Hepatocyte (in vitro differentiated cells): ENCODE measurements at regions not wholly inside any gene's neighbourhood (a gene's known extent, or its start where the extent isn't known, plus 50 kb on each side); places are given as distances from the start of the nearest gene placed in this dataset.

Experiments used
- DNase-seq: peaks from one replicate; pipeline ENCODE4 v3.0.0-alpha.2; 2016; ENCODE audit warnings: low spot score
- H2AFZ ChIP-seq: fragments of 200-600 bp; sonication (generic); 2 replicates; pipeline ENCODE4 v1.6.0; 2016; ENCODE audit warnings: antibody characterized with exemption, mild to moderate bottlenecking
- H3K27ac ChIP-seq: fragments of 200-600 bp; sonication (generic); 2 replicates; pipeline ENCODE4 v1.5.1; 2016; ENCODE audit warnings: mild to moderate bottlenecking
- H3K27me3 ChIP-seq: fragments of 200-600 bp; sonication (generic); 2 replicates; pipeline ENCODE4 v1.6.1; 2016
- H3K36me3 ChIP-seq: fragments of 200-600 bp; sonication (generic); replicated peaks from 2 replicates; pipeline ENCODE4 v1.5.1; 2016; ENCODE audit warnings: low read depth; ENCODE audit not compliant: insufficient read depth
- H3K4me1 ChIP-seq: fragments of 200-600 bp; sonication (generic); 2 replicates; pipeline ENCODE4 v1.5.1; 2016; ENCODE audit warnings: mild to moderate bottlenecking, moderate library complexity; ENCODE audit not compliant: insufficient read depth
- H3K4me2 ChIP-seq: fragments of 200-600 bp; sonication (generic); 2 replicates; pipeline ENCODE4 v1.6.0; 2016
- H3K4me3 ChIP-seq: fragments of 200-600 bp; sonication (generic); 2 replicates; pipeline ENCODE4 v1.5.1; 2016; ENCODE audit warnings: mild to moderate bottlenecking
- H3K79me2 ChIP-seq: fragments of 200-600 bp; sonication (generic); 2 replicates; pipeline ENCODE4 v1.6.0; 2017; ENCODE audit warnings: mild to moderate bottlenecking
- H3K9me2 ChIP-seq: fragments of 200-600 bp; sonication (generic); replicated peaks from 2 replicates; pipeline ENCODE4 v1.6.0; 2017; ENCODE audit warnings: mild to moderate bottlenecking; ENCODE audit not compliant: insufficient read depth
- H3K9me3 ChIP-seq: fragments of 200-600 bp; sonication (generic); 2 replicates; pipeline ENCODE4 v1.5.1; 2016; ENCODE audit warnings: low read depth, mild to moderate bottlenecking
- H4K20me1 ChIP-seq: fragments of 200-600 bp; sonication (generic); 2 replicates; pipeline ENCODE4 v1.6.0; 2016; ENCODE audit warnings: mild to moderate bottlenecking; ENCODE audit not compliant: insufficient read depth, poor library complexity, severe bottlenecking
- EZH2 ChIP-seq: fragments of 200-600 bp; sonication (generic); IDR thresholded peaks from 2 replicates; pipeline ENCODE4 v1.6.1; 2016; ENCODE audit warnings: antibody characterized with exemption, mild to moderate bottlenecking, borderline replicate concordance
- EZH2phosphoT487 ChIP-seq: fragments of 200-600 bp; sonication (generic); IDR thresholded peaks from one replicate; pipeline ENCODE4 v1.6.1; 2018; ENCODE audit warnings: antibody characterized with exemption, mild to moderate bottlenecking, low read depth, moderate library complexity; ENCODE audit not compliant: unreplicated experiment, severe bottlenecking
- WGBS: methylation state at CpG from one replicate; pipeline ENCODE4 v1.1.6; 2016; ENCODE audit warnings: low lambda C conversion rate; ENCODE audit errors: missing lambda C conversion rate; 5-methylcytosine and 5-hydroxymethylcytosine counted together
- TF ChIP-seq, protein P1 (sequence below): fragments of 200-600 bp; sonication (generic); IDR thresholded peaks from 2 replicates; pipeline ENCODE4 v1.5.1; 2016; ENCODE audit warnings: antibody characterized with exemption, mild to moderate bottlenecking; ENCODE audit not compliant: poor library complexity

DNA sequence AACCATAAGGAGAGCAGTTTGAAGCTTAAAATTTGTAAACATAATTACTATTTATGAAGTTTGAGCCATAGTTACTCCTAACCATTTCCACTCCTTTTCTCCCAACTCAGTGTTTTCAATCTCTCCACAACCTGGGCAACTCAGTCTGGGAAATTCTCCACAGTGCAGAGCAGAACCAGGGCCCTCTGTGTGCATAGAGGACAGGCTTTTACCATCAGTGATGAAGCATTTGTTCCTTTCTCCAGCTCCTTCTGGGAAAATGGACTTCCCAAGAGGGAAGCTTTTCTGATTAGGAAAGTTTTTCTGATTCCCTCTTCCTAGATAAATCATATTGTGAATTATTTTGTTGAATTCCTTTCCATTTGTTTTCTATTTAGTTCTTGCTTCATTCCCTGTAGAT is 132.3 kb upstream of the MPDZ start:
- Histone ChIP-seq H3K36me3 (no peaks in the 10 kb centered on the region), H3K79me2 (no peaks in the 10 kb centered on the region), H3K27ac (no peak overlapping the region), H2AFZ (no peak overlapping the region), H3K27me3 (no peaks in the 10 kb centered on the region), H4K20me1 (no peaks in the 10 kb centered on the region), H3K9me2 (no peaks in the 10 kb centered on the region), H3K9me3 (no peaks in the 10 kb centered on the region), H3K4me3 (no peak overlapping the region), H3K4me2 (no peak overlapping the region), H3K4me1 (no peaks in the 10 kb centered on the region)
- no peak for DNase-seq
- TF ChIP-seq EZH2 (no peak), EZH2phosphoT487 (no peak)
- TF ChIP-seq, protein P1, sequence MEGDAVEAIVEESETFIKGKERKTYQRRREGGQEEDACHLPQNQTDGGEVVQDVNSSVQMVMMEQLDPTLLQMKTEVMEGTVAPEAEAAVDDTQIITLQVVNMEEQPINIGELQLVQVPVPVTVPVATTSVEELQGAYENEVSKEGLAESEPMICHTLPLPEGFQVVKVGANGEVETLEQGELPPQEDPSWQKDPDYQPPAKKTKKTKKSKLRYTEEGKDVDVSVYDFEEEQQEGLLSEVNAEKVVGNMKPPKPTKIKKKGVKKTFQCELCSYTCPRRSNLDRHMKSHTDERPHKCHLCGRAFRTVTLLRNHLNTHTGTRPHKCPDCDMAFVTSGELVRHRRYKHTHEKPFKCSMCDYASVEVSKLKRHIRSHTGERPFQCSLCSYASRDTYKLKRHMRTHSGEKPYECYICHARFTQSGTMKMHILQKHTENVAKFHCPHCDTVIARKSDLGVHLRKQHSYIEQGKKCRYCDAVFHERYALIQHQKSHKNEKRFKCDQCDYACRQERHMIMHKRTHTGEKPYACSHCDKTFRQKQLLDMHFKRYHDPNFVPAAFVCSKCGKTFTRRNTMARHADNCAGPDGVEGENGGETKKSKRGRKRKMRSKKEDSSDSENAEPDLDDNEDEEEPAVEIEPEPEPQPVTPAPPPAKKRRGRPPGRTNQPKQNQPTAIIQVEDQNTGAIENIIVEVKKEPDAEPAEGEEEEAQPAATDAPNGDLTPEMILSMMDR: no peak

DNA sequence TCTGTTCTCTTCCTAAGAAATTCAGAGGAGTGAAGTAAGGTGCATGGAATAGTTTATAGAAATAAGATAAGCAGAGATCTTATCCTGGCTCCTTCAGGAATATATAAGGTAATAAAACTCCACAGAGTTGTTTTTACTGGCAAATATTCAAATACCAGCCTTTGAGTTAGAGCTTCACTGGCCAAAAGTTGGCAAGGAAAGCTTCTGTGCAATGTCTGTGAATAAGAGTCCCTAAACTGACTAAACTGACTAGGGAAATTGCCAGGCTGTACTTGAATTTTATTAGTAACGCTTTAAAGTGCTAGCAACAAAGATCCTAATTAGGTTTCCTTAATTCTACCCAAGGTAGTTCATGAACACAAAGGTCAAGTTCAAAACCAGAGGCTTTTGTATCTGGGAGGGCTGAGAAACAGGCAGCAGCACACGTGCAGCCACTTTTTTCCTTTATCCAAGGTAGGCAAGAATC is 131.1 kb upstream of the MPDZ start:
- no peak overlapping the region for H3K4me3 ChIP-seq
- H3K79me2 ChIP-seq: no peaks in the 10 kb centered on the region
- H3K9me2 ChIP-seq: no peaks in the 10 kb centered on the region
- no peaks in the 10 kb centered on the region for H3K4me1 ChIP-seq
- no peak for TF ChIP-seq EZH2
- no peaks in the 10 kb centered on the region for H3K9me3 ChIP-seq
- H4K20me1 ChIP-seq: no peaks in the 10 kb centered on the region
- DNase-seq: no peak
- WGBS: 83% methylated on average over 2 of the region's 2 CpGs
- H3K27ac ChIP-seq: no peak overlapping the region
- no peaks in the 10 kb centered on the region for H3K36me3 ChIP-seq
- no peaks in the 10 kb centered on the region for H3K27me3 ChIP-seq
- no peak overlapping the region for H3K4me2 ChIP-seq
- H2AFZ ChIP-seq: no peak overlapping the region

DNA sequence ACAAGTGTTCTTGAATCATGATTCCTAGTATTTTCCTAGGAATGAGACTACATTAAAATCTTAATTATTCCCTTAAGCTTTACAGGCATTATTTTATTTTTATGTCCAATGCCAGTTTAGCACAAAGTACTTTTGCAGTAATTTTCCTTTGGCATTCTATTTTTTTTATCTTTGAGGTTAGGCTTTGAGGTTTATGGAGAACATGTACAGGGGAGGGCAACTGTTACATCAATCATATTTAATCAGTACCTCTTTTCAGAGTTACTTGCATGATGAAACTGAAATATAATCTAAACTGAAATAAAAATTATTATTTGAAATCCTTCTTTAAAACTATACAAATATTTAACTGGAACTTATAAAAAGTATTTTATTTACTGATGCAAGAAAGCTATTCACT is 118.2 kb upstream of the MPDZ start:
- TF ChIP-seq, protein P1: no peak
- TF ChIP-seq EZH2phosphoT487: no peak
- TF ChIP-seq EZH2: no peak
- Histone ChIP-seq H3K9me2 (no peaks in the 10 kb centered on the region), H3K9me3 (no peaks in the 10 kb centered on the region), H3K36me3 (no peaks in the 10 kb centered on the region), H3K27ac (no peak overlapping the region), H3K4me1 (no peaks in the 10 kb centered on the region), H2AFZ (no peak overlapping the region), H3K79me2 (no peaks in the 10 kb centered on the region), H3K4me2 (no peak overlapping the region), H3K27me3 (no peaks in the 10 kb centered on the region), H4K20me1 (no peaks in the 10 kb centered on the region), H3K4me3 (no peak overlapping the region)
- DNase-seq: no peak

DNA sequence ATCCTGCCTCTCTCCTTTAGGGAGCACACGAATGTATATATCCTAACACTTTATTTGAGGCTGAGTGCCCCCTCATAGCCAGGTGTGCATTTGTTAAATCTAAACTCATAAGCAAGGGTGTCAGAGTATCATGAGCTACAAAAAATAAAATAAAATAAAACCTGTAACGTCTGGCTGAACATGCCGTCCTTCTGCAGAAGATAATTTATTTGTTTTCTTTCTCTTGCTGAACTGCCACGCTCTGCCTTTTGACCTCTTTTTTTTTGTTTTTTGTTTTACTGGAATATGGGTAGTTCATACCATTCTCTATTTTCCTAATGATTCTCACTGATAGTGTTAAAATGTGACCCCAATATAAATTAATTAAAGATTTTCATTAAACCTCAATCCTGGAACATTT is 117.7 kb upstream of the MPDZ start:
- Histone ChIP-seq H3K4me2 (no peak overlapping the region), H2AFZ (no peak overlapping the region), H3K27ac (no peak overlapping the region), H3K36me3 (no peaks in the 10 kb centered on the region), H3K27me3 (no peaks in the 10 kb centered on the region), H4K20me1 (no peaks in the 10 kb centered on the region), H3K4me3 (no peak overlapping the region), H3K4me1 (no peaks in the 10 kb centered on the region), H3K79me2 (no peaks in the 10 kb centered on the region), H3K9me3 (no peaks in the 10 kb centered on the region), H3K9me2 (no peaks in the 10 kb centered on the region)
- DNase-seq: no peak
- WGBS: 82% methylated on average over 4 of the region's 4 CpGs
- TF ChIP-seq, protein P1: no peak
- no peak for TF ChIP-seq EZH2
- TF ChIP-seq EZH2phosphoT487: no peak
